Chondrocyte (in vitro differentiated cells): ENCODE measurements at regions not wholly inside any gene's neighbourhood (a gene's known extent, or its start where the extent isn't known, plus 50 kb on each side); places are given as distances from the start of the nearest gene placed in this dataset.

Experiments
- DNase-seq: peaks from one replicate; pipeline ENCODE4 v3.0.0; 2021; ENCODE audit warnings: mixed read lengths, low spot score
- H3K27ac Mint-ChIP-seq: one replicate; pipeline ENCODE4 v1.8.0; 2021; ENCODE audit warnings: mild to moderate bottlenecking, moderate library complexity, mixed read lengths; ENCODE audit not compliant: unreplicated experiment
- H3K27me3 Mint-ChIP-seq: 2 replicates; pipeline ENCODE4 v1.8.0; 2021; ENCODE audit warnings: low read depth, mixed read lengths
- H3K36me3 Mint-ChIP-seq: 2 replicates; pipeline ENCODE4 v1.8.0; 2021; ENCODE audit warnings: low read depth, mixed read lengths
- H3K4me1 Mint-ChIP-seq: 2 replicates; pipeline ENCODE4 v1.8.0; 2021; ENCODE audit warnings: low read depth, mild to moderate bottlenecking, mixed read lengths
- H3K4me3 Mint-ChIP-seq: one replicate; pipeline ENCODE4 v1.8.0; 2021; ENCODE audit warnings: mild to moderate bottlenecking, moderate library complexity, mixed read lengths; ENCODE audit not compliant: unreplicated experiment
- H3K9me3 Mint-ChIP-seq: 2 replicates; pipeline ENCODE4 v1.8.0; 2021; ENCODE audit warnings: low read depth, mixed read lengths
- TF ChIP-seq, protein P1 (sequence below): fragments of 200-600 bp; sonication (generic); IDR thresholded peaks from 2 replicates; pipeline ENCODE4 v1.5.0; 2021; ENCODE audit warnings: antibody characterized with exemption, mild to moderate bottlenecking, moderate library complexity

DNA sequence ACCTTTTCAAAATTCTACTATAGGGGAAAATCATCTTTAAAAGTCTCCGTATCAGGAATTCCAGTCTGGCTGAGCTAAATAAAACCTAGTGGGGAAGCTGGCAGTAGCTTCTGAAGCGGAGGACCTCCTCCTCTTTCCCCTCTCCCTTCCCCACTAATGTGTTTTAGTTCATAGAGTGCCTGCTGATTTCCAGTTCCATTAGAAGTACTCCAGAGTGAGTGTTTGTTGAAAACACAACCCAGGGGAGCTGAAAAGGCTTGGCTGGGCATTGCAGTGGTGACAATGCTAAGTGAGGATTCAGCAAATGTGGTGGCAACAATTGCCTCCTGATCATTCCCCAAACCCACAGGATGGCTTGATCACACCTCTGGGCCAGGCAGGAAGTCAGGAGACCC, 144.2 kb upstream of the FRMD6 start:
- no peak for DNase-seq
- peak overlapping the region; percentile 93 for H3K27ac Mint-ChIP-seq
- H3K9me3 Mint-ChIP-seq: peaks cover 6% of the 10 kb centered on the region
- peaks cover under 1% of the 10 kb centered on the region for H3K36me3 Mint-ChIP-seq
- no peaks in the 10 kb centered on the region for H3K27me3 Mint-ChIP-seq
- TF ChIP-seq, protein P1, sequence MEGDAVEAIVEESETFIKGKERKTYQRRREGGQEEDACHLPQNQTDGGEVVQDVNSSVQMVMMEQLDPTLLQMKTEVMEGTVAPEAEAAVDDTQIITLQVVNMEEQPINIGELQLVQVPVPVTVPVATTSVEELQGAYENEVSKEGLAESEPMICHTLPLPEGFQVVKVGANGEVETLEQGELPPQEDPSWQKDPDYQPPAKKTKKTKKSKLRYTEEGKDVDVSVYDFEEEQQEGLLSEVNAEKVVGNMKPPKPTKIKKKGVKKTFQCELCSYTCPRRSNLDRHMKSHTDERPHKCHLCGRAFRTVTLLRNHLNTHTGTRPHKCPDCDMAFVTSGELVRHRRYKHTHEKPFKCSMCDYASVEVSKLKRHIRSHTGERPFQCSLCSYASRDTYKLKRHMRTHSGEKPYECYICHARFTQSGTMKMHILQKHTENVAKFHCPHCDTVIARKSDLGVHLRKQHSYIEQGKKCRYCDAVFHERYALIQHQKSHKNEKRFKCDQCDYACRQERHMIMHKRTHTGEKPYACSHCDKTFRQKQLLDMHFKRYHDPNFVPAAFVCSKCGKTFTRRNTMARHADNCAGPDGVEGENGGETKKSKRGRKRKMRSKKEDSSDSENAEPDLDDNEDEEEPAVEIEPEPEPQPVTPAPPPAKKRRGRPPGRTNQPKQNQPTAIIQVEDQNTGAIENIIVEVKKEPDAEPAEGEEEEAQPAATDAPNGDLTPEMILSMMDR: no peak
- H3K4me3 Mint-ChIP-seq: no peak overlapping the region
- H3K4me1 Mint-ChIP-seq: peaks cover 27% of the 10 kb centered on the region

DNA sequence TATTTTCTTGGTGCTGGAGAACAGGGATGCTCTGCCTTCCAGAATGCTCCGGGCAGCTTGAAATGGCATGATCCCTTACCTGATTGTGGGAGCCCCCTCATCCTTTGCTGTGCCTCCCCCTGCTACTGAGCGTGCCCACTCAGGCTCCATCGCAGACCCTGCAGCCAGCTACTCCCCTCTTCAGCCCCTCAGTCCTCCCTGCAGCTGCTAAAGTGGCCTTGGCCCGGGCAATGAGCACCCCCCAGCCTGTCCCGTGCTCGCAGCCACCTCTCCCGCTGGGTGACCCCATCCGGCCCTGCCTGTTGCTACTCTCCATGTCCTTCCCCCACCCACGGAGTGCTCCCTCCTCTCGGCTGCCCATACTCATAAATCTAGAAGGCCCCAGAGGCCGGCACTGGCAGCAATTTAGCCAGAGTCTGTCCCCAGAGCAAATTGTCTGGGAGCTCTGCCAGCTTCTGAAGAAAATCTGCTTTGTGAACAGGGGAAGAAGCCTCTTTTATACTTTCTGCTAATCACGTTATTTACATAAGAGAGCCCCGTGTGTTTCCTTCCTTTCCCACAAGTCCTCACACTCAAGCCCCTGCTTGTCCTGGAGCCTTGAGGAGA, 143.7 kb upstream of the FRMD6 start:
- Mint-ChIP-seq H3K4me3 (peak overlapping the region; percentile 3), H3K9me3 (peaks cover 1% of the 10 kb centered on the region), H3K27me3 (no peaks in the 10 kb centered on the region), H3K27ac (peak overlapping the region; percentile 93), H3K4me1 (peaks cover 28% of the 10 kb centered on the region), H3K36me3 (no peaks in the 10 kb centered on the region)
- DNase-seq: no peak
- TF ChIP-seq, protein P1: no peak

DNA sequence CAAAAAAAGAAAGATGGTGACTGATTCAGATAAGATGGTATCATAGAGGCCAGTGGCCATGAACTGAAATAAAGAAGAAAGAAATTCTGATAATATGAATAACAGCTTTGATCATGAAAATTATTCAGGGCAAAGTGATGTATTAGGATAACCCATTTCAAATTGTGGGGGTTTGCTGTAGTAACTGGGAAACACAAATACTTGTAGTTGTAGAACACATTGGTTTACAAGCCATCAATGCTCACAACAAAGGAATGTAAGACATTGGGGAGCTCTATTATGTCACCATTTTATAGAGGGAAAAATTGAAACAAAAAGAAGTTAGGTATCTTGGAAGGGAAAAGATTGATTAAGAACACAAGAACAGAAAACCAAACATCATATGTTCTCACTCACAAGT, 140.4 kb upstream of the FRMD6 start:
- DNase-seq: no peak
- Mint-ChIP-seq H3K36me3 (no peaks in the 10 kb centered on the region), H3K4me3 (no peak overlapping the region), H3K9me3 (no peaks in the 10 kb centered on the region), H3K27me3 (no peaks in the 10 kb centered on the region), H3K27ac (no peak overlapping the region), H3K4me1 (peaks cover 28% of the 10 kb centered on the region)
- TF ChIP-seq, protein P1: no peak

DNA sequence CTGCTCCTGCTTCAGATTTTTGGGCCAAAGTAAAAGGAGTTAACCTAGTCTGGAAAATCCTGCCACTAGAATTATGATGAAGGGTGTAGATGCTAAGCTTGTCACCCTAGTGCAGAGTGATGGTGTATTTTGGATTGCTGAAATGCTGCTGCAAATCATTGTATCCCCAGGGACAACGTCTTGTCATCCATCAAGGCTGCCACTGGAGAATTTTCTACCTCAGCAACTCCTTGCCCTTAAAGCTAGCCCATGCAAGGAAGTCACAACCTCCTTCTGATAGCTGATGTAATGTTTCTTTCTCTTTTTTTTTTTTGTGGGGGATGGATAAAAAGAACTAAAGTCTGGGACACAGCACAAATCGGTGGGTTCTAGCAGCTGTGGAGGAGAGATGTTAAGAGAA, 139.4 kb upstream of the FRMD6 start:
- Mint-ChIP-seq H3K27ac (no peak overlapping the region), H3K27me3 (no peaks in the 10 kb centered on the region), H3K4me1 (peaks cover 31% of the 10 kb centered on the region), H3K36me3 (no peaks in the 10 kb centered on the region), H3K9me3 (no peaks in the 10 kb centered on the region), H3K4me3 (no peak overlapping the region)
- DNase-seq: no peak
- TF ChIP-seq, protein P1: no peak

DNA sequence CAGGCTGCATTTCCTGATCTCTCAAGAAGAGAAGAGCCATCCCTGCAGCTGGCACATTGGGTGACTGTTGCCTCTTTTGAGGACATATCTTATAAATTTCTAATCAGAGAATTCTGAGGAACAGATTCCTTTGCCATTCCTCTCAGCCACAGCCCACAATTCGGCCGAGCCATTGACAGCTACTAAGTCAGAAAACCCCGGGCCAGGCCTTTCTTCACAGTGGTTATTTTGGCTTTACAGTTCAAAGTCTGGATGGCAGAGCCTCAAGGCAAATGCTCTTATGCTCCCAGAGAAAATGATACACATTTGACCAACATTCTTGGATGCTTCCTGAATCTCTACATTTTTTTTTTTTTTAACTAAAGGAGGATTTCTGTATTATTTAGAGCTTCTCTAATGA, 138.4 kb upstream of the FRMD6 start:
- H3K4me3 Mint-ChIP-seq: no peak overlapping the region
- no peak overlapping the region for H3K27ac Mint-ChIP-seq
- H3K4me1 Mint-ChIP-seq: peaks cover 21% of the 10 kb centered on the region
- no peaks in the 10 kb centered on the region for H3K36me3 Mint-ChIP-seq
- TF ChIP-seq, protein P1: no peak
- no peak for DNase-seq
- no peaks in the 10 kb centered on the region for H3K27me3 Mint-ChIP-seq
- no peaks in the 10 kb centered on the region for H3K9me3 Mint-ChIP-seq
